Ovary (tissue), 3 donors: ENCODE measurements at regions not wholly inside any gene's neighbourhood (a gene's known extent, or its start where the extent isn't known, plus 50 kb on each side); places are given as distances from the start of the nearest gene placed in this dataset.

Experiments
- EP300 ChIP-seq: sonication (generic); formaldehyde crosslinking; IDR thresholded peaks from one replicate; pipeline ENCODE4 v1.6.1; 2017; ENCODE audit warnings: antibody characterized with exemption
- POLR2A ChIP-seq: fragments of 450-650 bp; IDR thresholded peaks from one replicate; pipeline ENCODE4 v1.6.1; 2017; ENCODE audit warnings: antibody characterized with exemption, mild to moderate bottlenecking, moderate library complexity
- TF ChIP-seq, protein P1 (sequence below), 3 donors: fragments of 450-650 bp in 2 of 3; fragments of 200-600 bp in 1 of 3; IDR thresholded peaks; one replicate each; pipeline versions ENCODE4 v1.5.1 to v1.8.0; 2016 to 2022; ENCODE audit warnings: antibody characterized with exemption in 3 of 3, mild to moderate bottlenecking in 1 of 3
- donor health status: DM: no; HTN: no; CAD: no.

- TF ChIP-seq, protein P1, sequence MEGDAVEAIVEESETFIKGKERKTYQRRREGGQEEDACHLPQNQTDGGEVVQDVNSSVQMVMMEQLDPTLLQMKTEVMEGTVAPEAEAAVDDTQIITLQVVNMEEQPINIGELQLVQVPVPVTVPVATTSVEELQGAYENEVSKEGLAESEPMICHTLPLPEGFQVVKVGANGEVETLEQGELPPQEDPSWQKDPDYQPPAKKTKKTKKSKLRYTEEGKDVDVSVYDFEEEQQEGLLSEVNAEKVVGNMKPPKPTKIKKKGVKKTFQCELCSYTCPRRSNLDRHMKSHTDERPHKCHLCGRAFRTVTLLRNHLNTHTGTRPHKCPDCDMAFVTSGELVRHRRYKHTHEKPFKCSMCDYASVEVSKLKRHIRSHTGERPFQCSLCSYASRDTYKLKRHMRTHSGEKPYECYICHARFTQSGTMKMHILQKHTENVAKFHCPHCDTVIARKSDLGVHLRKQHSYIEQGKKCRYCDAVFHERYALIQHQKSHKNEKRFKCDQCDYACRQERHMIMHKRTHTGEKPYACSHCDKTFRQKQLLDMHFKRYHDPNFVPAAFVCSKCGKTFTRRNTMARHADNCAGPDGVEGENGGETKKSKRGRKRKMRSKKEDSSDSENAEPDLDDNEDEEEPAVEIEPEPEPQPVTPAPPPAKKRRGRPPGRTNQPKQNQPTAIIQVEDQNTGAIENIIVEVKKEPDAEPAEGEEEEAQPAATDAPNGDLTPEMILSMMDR (IDR thresholded peaks at IDR 0.05), result no peak
- TF ChIP-seq POLR2A (no peak), EP300 (no peak)
These were observed 129.0 kb upstream of the TMPRSS2 start for GRCh38 chr21:41636636-41637630.
